ENCODE measurements at regions not wholly inside any gene's neighbourhood (a gene's known extent, or its start where the extent isn't known, plus 50 kb on each side); places are given as distances from the start of the nearest gene placed in this dataset.

DNA sequence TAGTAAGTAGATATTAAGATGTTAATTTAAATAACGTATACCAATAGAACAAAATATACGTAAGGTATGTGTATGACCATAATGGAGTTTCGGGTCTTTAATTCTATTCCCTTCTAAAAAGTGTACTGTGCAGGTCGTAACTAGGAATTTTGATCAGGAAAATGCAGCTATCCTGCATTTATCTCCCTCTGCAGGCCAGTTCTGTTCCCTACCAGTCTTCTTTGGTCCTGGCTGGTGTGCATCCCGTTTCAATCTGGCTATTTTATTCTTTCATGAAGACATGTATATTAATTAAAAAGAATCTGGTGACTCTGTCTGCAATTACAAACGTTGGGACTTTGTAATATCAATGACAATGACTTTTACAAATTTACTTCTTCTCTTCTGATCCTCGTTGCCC is 534.1 kb upstream of the AADAT start:
- TF ChIP-seq, protein P1, sequence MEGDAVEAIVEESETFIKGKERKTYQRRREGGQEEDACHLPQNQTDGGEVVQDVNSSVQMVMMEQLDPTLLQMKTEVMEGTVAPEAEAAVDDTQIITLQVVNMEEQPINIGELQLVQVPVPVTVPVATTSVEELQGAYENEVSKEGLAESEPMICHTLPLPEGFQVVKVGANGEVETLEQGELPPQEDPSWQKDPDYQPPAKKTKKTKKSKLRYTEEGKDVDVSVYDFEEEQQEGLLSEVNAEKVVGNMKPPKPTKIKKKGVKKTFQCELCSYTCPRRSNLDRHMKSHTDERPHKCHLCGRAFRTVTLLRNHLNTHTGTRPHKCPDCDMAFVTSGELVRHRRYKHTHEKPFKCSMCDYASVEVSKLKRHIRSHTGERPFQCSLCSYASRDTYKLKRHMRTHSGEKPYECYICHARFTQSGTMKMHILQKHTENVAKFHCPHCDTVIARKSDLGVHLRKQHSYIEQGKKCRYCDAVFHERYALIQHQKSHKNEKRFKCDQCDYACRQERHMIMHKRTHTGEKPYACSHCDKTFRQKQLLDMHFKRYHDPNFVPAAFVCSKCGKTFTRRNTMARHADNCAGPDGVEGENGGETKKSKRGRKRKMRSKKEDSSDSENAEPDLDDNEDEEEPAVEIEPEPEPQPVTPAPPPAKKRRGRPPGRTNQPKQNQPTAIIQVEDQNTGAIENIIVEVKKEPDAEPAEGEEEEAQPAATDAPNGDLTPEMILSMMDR (IDR thresholded peaks at IDR 0.05) = no peak
- no peak for TF ChIP-seq EP300 (IDR thresholded peaks at IDR 0.05)
- TF ChIP-seq POLR2AphosphoS5 (IDR thresholded peaks at IDR 0.05) = no peak
- TF ChIP-seq POLR2A (IDR thresholded peaks at IDR 0.05) = no peak

Data from gastroesophageal sphincter (tissue), 3 donors.